Spinal cord (tissue), 9 donors: ENCODE measurements at regions not wholly inside any gene's neighbourhood (a gene's known extent, or its start where the extent isn't known, plus 50 kb on each side); places are given as distances from the start of the nearest gene placed in this dataset.

Experiments
- DNase-seq, 6 donors: peaks; one replicate each; pipeline versions ENCODE4 v3.0.0 to v3.0.0-alpha.2; 2013 to 2015; ENCODE audit warnings: low spot score in 6 of 6, low read depth in 4 of 6
- H3K27ac ChIP-seq: one replicate; pipeline ENCODE4 v1.5.1; 2013; ENCODE audit warnings: low read depth, low read length, control low read depth
- H3K27me3 ChIP-seq: one replicate; pipeline ENCODE4 v1.6.1; 2013; ENCODE audit warnings: low read length; ENCODE audit not compliant: control insufficient read depth, insufficient read depth
- H3K36me3 ChIP-seq: one replicate; pipeline ENCODE4 v1.6.1; 2013; ENCODE audit warnings: low read length; ENCODE audit not compliant: control insufficient read depth, insufficient read depth
- H3K4me1 ChIP-seq: one replicate; pipeline ENCODE4 v1.6.1; 2013; ENCODE audit warnings: low read length; ENCODE audit not compliant: control insufficient read depth, insufficient read depth
- H3K4me3 ChIP-seq: one replicate; pipeline ENCODE4 v1.5.1; 2013; ENCODE audit warnings: low read depth, low read length, control low read depth
- H3K9me3 ChIP-seq: one replicate; pipeline ENCODE4 v1.6.1; 2013; ENCODE audit warnings: low read length; ENCODE audit not compliant: control insufficient read depth, insufficient read depth
- WGBS: methylation state at CpG from one replicate; pipeline ENCODE4 v1.1.5; 2013; ENCODE audit warnings: missing lambda C conversion rate; ENCODE audit not compliant: insufficient coverage; 5-methylcytosine and 5-hydroxymethylcytosine counted together
- donor health status: healthy.

DNA sequence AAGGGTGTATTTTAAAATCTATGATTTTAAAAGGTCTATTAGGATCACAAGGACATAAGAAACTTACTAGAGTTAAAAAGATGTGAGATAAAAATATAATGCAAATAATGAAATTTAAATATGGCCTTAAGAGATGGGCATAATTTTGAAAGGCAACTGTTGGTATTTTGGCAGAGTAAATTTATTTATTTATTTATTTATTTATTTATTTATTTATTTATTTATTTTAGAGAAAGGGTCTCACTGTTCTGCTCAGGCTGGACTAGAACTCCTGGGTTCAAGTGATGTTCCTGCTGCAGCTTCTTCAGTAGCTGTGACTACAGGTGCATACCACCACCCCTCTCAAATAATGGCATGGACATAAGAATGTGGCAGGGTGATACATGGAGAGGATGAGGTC, 932.1 kb upstream of the LCORL start:
- DNase-seq: no peak
- Histone ChIP-seq H3K4me1 (no peaks in the 10 kb centered on the region), H3K27me3 (no peaks in the 10 kb centered on the region), H3K4me3 (no peak overlapping the region), H3K27ac (no peak overlapping the region), H3K36me3 (no peaks in the 10 kb centered on the region), H3K9me3 (no peaks in the 10 kb centered on the region)

DNA sequence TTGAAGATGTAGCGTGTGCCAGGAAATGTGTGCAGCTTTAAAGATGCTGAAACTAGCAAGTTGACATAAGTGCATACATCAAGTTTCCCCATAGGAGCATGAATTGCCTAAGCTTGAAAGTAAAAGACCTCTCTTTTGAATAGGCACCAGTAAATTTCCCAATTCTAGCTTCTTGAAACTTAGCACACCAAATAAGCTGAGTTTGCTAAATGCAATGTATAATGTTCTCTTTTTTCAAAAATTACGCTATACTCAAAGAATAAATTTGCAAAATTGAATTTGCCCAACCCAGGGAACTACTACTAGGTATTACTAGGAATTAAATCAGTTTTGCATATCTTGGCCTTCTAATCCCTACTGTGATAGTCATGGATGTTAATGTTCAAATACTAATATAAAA, 923.9 kb upstream of the LCORL start:
- DNase-seq: no peak
- Histone ChIP-seq H3K36me3 (no peaks in the 10 kb centered on the region), H3K4me1 (no peaks in the 10 kb centered on the region), H3K4me3 (no peak overlapping the region), H3K27ac (no peak overlapping the region), H3K27me3 (no peaks in the 10 kb centered on the region), H3K9me3 (no peaks in the 10 kb centered on the region)
- 100% methylated on average over 1 of the region's 2 CpGs for whole genome bisulfite sequencing

DNA sequence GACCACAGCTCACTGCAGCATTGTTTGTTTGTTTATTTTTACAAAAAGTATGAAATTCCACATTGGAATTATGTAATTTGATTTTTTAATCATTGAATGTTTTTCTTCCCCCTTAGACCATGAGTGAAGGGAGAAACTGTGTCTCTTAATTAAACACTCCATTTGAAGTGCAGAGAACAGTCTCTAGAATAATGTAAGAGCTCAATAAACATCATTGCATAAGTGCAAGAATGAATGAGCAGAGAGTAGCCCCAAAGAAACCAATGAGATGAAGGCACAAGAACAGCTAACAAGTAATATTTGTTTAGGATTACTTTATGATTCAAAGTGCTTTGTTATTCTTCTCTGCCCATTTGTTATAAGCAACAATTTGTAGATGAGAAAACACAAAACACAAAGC, 921.3 kb upstream of the LCORL start:
- H3K4me3 ChIP-seq: no peak overlapping the region
- no peaks in the 10 kb centered on the region for H3K36me3 ChIP-seq
- no peak overlapping the region for H3K27ac ChIP-seq
- no peaks in the 10 kb centered on the region for H3K4me1 ChIP-seq
- no peak for DNase-seq
- H3K9me3 ChIP-seq: no peaks in the 10 kb centered on the region
- no peaks in the 10 kb centered on the region for H3K27me3 ChIP-seq

DNA sequence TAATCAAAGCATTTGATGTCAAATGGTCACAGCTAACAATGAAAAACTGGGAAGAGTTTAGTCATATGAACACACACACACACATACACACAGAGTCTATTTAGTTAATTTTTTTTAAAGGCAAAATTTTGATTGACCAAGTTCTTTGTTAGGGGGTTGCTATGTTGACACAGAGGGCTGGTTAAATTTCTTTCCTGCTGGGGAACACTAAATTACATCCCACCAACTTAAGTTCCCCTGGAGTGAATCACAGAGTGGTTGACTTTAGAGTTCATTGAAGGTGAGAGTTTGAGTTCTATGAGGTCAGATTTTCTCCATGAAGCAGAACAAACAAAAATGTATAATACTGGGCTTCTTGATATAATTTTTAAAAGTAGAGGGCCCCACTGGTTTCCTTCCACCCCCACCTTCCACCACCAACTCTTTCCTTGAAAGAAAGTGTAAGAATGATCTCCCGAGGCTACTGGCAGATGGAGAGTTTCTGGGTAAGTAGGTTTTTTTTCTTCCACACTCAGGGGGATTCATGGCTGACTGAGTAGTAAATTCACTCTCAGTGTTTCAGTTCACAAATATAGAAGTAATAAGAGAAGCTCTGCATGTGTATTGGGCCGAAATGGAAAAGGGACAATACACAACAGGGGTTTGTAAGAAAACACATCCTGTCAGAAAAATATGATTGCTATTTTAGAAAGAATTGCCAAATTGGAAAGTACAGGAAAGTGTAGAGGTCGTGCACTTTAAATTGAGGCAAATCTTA, 917.0 kb upstream of the LCORL start:
- no peak overlapping the region for H3K4me3 ChIP-seq
- H3K9me3 ChIP-seq: no peaks in the 10 kb centered on the region
- DNase-seq: peak in 1 of 6 donors; percentile 2
- no peaks in the 10 kb centered on the region for H3K4me1 ChIP-seq
- no peaks in the 10 kb centered on the region for H3K36me3 ChIP-seq
- no peak overlapping the region for H3K27ac ChIP-seq
- 43% methylated on average over 1 of the region's 3 CpGs for WGBS
- H3K27me3 ChIP-seq: no peaks in the 10 kb centered on the region

DNA sequence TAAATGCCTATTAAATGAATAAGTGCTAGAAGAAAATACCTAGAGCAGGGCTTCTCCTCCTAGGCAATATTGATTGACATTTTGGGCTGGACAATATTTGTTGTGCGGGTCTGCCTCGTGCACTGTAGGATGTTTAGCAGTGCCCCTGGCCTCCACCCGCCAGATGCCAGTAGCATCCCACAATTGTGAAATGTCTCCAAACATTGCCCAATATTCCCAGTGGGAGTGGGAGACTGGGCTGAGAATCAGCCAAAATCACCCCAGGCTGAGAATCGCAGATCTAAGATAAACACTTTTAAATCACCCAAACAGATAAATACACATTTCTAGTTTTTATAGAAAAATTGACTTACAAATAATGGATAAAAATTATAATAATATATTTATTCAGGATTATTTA, 916.2 kb upstream of the LCORL start:
- Histone ChIP-seq H3K4me1 (no peaks in the 10 kb centered on the region), H3K4me3 (no peak overlapping the region), H3K9me3 (no peaks in the 10 kb centered on the region), H3K27me3 (no peaks in the 10 kb centered on the region), H3K36me3 (no peaks in the 10 kb centered on the region), H3K27ac (no peak overlapping the region)
- DNase-seq: no peak
- WGBS: no CpG with 5 or more reads among the region's 4 CpGs

DNA sequence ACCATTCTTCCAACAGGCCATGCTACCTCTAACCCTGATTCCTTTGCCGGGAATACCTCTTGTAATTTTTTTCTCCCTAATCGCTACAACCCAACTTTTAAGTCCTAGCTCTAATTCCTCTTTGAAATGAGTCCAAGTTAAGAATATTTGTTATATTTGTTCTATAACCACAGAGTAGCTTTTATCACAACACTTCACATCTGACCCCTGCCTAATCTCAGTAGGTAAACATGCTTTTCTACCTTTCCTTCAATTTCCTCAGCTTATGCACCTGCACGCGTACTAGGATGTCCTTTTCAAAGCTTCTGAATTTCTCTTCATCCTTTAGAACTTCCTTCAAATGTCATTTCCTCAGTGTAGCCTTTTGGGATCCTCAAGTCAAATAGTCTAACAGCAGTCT, 915.5 kb upstream of the LCORL start:
- WGBS: 100% methylated on average over 2 of the region's 4 CpGs
- H3K27me3 ChIP-seq: no peaks in the 10 kb centered on the region
- no peak for DNase-seq

DNA sequence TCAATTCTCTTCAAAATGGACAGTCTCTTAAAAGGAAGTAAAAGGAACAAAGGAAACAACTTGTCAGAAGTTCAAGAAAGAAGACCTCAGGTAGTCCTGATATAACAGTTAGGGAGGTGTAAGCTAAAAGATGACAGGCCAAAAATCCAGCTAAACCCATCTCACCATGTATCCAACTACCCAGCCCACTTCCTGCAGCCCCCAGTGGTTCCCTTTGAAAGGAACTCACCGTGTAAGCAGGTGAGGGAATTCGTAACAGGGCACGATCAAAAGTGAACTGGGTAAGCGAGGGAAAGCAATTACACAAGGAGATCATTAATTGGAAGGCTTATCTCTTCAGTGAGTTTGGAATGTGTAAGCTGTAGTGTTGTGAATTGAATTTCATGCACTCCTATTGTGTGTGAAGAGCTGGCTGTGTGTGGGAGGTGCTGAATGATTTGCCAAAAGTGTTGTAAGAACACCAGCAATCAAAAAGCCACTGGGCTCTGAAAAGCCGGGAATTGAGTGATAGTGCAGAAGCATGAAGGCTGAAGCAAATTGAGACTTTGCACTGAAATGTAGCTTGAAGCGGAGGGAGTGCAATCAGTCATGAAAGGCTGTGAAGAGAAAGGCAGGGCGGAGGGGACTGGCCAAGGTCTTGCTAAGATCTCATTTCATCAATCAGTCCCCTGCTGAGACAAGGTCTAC, 914.2 kb upstream of the LCORL start:
- Histone ChIP-seq H3K27ac (no peak overlapping the region), H3K36me3 (no peaks in the 10 kb centered on the region), H3K27me3 (no peaks in the 10 kb centered on the region), H3K4me3 (no peak overlapping the region), H3K9me3 (no peaks in the 10 kb centered on the region), H3K4me1 (no peaks in the 10 kb centered on the region)
- WGBS: 35% methylated on average over 6 of the region's 7 CpGs
- peak in 2 of 6 donors; percentile 2 to 54 for DNase-seq

More for the DNA sequence above, 915.5 kb upstream of the LCORL start:
- H3K9me3 ChIP-seq: no peaks in the 10 kb centered on the region
- H3K4me3 ChIP-seq: no peak overlapping the region
- H3K36me3 ChIP-seq: no peaks in the 10 kb centered on the region
- no peak overlapping the region for H3K27ac ChIP-seq
- no peaks in the 10 kb centered on the region for H3K4me1 ChIP-seq

DNA sequence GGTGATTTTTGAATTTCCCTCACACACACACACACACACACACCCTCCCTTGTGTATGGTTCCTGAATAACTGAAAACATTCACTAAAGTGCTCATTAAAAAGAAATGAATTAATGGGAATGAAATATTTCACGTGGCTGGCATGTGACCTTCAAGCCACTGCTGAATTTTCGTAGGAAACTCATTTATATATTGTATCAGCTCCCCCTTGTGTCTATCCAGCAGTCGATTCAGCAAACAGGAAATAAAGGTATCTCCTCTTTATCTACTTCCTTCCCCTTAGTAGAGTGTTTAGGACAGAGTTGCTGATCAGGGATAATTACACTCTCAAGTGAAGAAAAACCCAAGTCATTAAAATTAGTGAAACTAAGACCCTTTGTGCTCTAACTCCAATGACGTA, 912.6 kb upstream of the LCORL start:
- DNase-seq: no peak
- WGBS: no CpG with 5 or more reads among the region's 4 CpGs

DNA sequence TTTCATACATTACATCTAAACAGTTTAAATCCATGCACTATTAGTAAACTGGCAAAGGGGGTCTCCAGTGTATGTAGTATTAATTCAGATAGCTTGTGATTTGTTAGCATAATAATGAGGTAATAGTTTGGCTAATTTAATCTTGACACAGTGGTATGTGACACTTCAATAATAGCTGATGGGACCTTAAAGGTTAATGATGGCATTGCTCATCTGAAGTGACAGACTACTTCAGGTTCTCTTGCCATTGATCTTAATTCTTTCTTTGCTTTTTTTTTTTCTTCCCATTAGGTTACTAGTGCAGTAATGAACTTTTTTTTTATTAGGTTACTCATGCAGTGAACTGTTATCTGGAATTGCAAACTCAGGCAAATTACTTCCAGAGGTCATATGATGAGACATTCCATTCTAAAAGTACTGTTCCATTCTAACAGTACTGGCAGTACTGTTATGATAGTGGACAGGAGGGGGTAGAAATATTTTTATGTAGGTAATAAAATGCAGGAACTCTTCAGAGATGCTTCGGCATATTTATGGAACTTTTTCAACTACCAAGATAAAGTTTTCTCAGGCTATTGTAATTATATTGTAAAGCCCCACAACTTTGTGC, 911.3 kb upstream of the LCORL start:
- Histone ChIP-seq H3K4me1 (no peaks in the 10 kb centered on the region), H3K27ac (no peak overlapping the region), H3K9me3 (no peaks in the 10 kb centered on the region), H3K36me3 (no peaks in the 10 kb centered on the region), H3K4me3 (no peak overlapping the region), H3K27me3 (no peaks in the 10 kb centered on the region)
- no CpG with 5 or more reads among the region's 1 CpG for WGBS
- peak in 1 of 6 donors; percentile 58 for DNase-seq

More for the DNA sequence above, 912.6 kb upstream of the LCORL start:
- Histone ChIP-seq H3K9me3 (no peaks in the 10 kb centered on the region), H3K27ac (no peak overlapping the region), H3K27me3 (no peaks in the 10 kb centered on the region), H3K4me3 (no peak overlapping the region), H3K36me3 (no peaks in the 10 kb centered on the region), H3K4me1 (no peaks in the 10 kb centered on the region)
